HepG2 (cell line): ENCODE measurements at regions not wholly inside any gene's neighbourhood (a gene's known extent, or its start where the extent isn't known, plus 50 kb on each side); places are given as distances from the start of the nearest gene placed in this dataset.

Experiments used
- ATAC-seq: fragments of 200-7000 bp; cut with Tn5 transposase; 3 replicates; pipeline ENCODE4 v1.9.1; 2020; ENCODE audit warnings: mild to moderate bottlenecking, moderate library complexity
- BruUV-seq: library from RNA; stranded (reverse); fragments of 400-500 nt; replicated peaks from 2 replicates; lab custom pipeline; 2021; lab: Mats Ljungman, UMichigan
- CTCF ChIA-PET: fragments of 300-600 bp; formaldehyde crosslinking; extraction: SDS; loops from one replicate; lab custom pipeline; 2021; ENCODE audit warnings: low total read pairs, inconsistent platforms, low intra/inter-chr PET ratio; lab: Yijun Ruan, JAX
- POLR2A ChIA-PET: fragments of 350-600 bp; sonication (Branson Sonifier 250); formaldehyde crosslinking; loops from one replicate; lab custom pipeline; 2020; ENCODE audit warnings: antibody characterized with exemption, inconsistent platforms; lab: Yijun Ruan, JAX
- DNase-seq: peaks from one replicate; pipeline ENCODE4 v3.0.0-alpha.2; 2015; ENCODE audit warnings: low spot score
- FAIRE-seq: peaks from 3 replicates; lab custom pipeline; 2011; peaks lifted over from hg19 to GRCh38; lab: Jason Lieb, UNC
- H2AFZ ChIP-seq: one replicate; pipeline ENCODE4 v1.6.1; 2011; ENCODE audit warnings: low read length, inconsistent platforms
- H3K27ac ChIP-seq: fragments of 300-600 bp; 3 replicates; pipeline ENCODE4 v1.8.0; 2011; ENCODE audit warnings: mixed run types, mild to moderate bottlenecking, mixed read lengths, low read length, inconsistent platforms; ENCODE audit not compliant: insufficient read depth; ENCODE audit errors: extremely low read length
- H3K27me3 ChIP-seq, 2 experiments: fragments of 200-600 bp in 1 of 2; 2 replicates in 1 of 2; 3 replicates in 1 of 2; pipeline versions ENCODE4 v1.6.0 to v1.8.0; 2011; ENCODE audit warnings: low read length in 2 of 2, mild to moderate bottlenecking in 2 of 2, moderate library complexity in 2 of 2, inconsistent platforms in 1 of 2; ENCODE audit not compliant: insufficient read depth in 2 of 2, control insufficient read depth in 1 of 2
- H3K36me3 ChIP-seq, 2 experiments: fragments of 200-600 bp in 1 of 2; replicated peaks in 1 of 2; 2 replicates in 1 of 2; 3 replicates in 1 of 2; pipeline versions ENCODE4 v1.5.1 to v1.8.0; 2011; ENCODE audit warnings: low read length in 2 of 2, inconsistent platforms in 1 of 2; ENCODE audit not compliant: insufficient read depth in 2 of 2, control insufficient read depth in 1 of 2
- H3K4me1 ChIP-seq: 2 replicates; pipeline ENCODE4 v1.5.1; 2012; ENCODE audit warnings: low read length, inconsistent platforms; ENCODE audit not compliant: insufficient read depth
- H3K4me2 ChIP-seq: 2 replicates; pipeline ENCODE4 v1.6.0; 2011; ENCODE audit warnings: low read depth, low read length, inconsistent platforms
- H3K4me3 ChIP-seq, 3 experiments: fragments of 200-600 bp in 1 of 3; sonication (generic), shearing (Covaris generic) in 1 of 3; replicated peaks in 1 of 3; 2 replicates each; pipeline ENCODE4 v1.5.1; 2011 to 2016; ENCODE audit warnings: low read length in 3 of 3, inconsistent platforms in 2 of 3, low read depth in 2 of 3, mild to moderate bottlenecking in 2 of 3, control low read depth in 1 of 3, mixed read lengths in 1 of 3; ENCODE audit not compliant: insufficient read depth in 1 of 3
- H3K79me2 ChIP-seq: one replicate; pipeline ENCODE4 v1.6.1; 2011; ENCODE audit warnings: low read length, inconsistent platforms; ENCODE audit not compliant: insufficient read depth
- H3K9ac ChIP-seq: 2 replicates; pipeline ENCODE4 v1.6.0; 2011; ENCODE audit warnings: mild to moderate bottlenecking, low read depth, low read length, inconsistent platforms; ENCODE audit not compliant: insufficient read depth
- H3K9me3 ChIP-seq: 2 replicates; pipeline ENCODE4 v1.5.1; 2012; ENCODE audit warnings: mild to moderate bottlenecking, low read length
- H4K20me1 ChIP-seq: 2 replicates; pipeline ENCODE4 v1.6.0; 2011; ENCODE audit warnings: inconsistent platforms, mild to moderate bottlenecking, low read length, moderate library complexity; ENCODE audit not compliant: insufficient read depth
- CREB1 ChIP-seq, 2 experiments: fragments of 450-650 bp in 1 of 2; IDR thresholded peaks; 2 replicates each; pipeline ENCODE4 v1.6.1; 2016 to 2017; ENCODE audit warnings: control low read depth in 1 of 2, mild to moderate bottlenecking in 1 of 2, missing compliant biosample characterization in 1 of 2, missing genetic modification characterization in 1 of 2
- DMAP1 ChIP-seq: IDR thresholded peaks from 2 replicates; pipeline ENCODE4 v1.6.1; 2016
- ELF1 ChIP-seq: sonication (generic); formaldehyde crosslinking; IDR thresholded peaks from 2 replicates; pipeline ENCODE4 v1.4.0; 2020; ENCODE audit warnings: missing genetic modification reagents
- FOSL1 ChIP-seq: sonication (generic); formaldehyde crosslinking; IDR thresholded peaks from 2 replicates; pipeline ENCODE4 v1.9.0; 2021; ENCODE audit warnings: missing genetic modification reagents, borderline replicate concordance
- GABPA ChIP-seq, 2 experiments: IDR thresholded peaks; 2 replicates each; pipeline ENCODE4 v1.6.1; 2011 to 2016; ENCODE audit warnings: low read depth in 2 of 2, low read length in 1 of 2, missing biosample characterization in 1 of 2, missing genetic modification characterization in 1 of 2
- GZF1 ChIP-seq: sonication (generic); formaldehyde crosslinking; IDR thresholded peaks from 2 replicates; pipeline ENCODE4 v1.5.1; 2020; ENCODE audit warnings: mild to moderate bottlenecking, missing genetic modification reagents
- IRF1 ChIP-seq: sonication (generic); formaldehyde crosslinking; IDR thresholded peaks from 2 replicates; pipeline ENCODE4 v1.4.0; 2020; ENCODE audit warnings: low read depth, mild to moderate bottlenecking, missing genetic modification reagents
- KDM6A ChIP-seq: IDR thresholded peaks from 2 replicates; pipeline ENCODE4 v1.6.1; 2016; ENCODE audit warnings: low read depth
- MAF1 ChIP-seq: sonication (generic); formaldehyde crosslinking; IDR thresholded peaks from 2 replicates; pipeline ENCODE4 v1.5.0; 2020; ENCODE audit warnings: missing genetic modification reagents, borderline replicate concordance
- NFIC ChIP-seq: IDR thresholded peaks from 2 replicates; pipeline ENCODE4 v1.6.1; 2012; ENCODE audit warnings: mild to moderate bottlenecking, low read length, inconsistent platforms
- REPIN1 ChIP-seq: sonication (generic); formaldehyde crosslinking; IDR thresholded peaks from 2 replicates; pipeline ENCODE4 v1.8.0; 2022; ENCODE audit warnings: missing genetic modification reagents, low read depth, mild to moderate bottlenecking, borderline replicate concordance
- SALL1 ChIP-seq: sonication (generic); formaldehyde crosslinking; IDR thresholded peaks from 2 replicates; pipeline ENCODE4 v1.8.0; 2022; ENCODE audit warnings: mild to moderate bottlenecking, missing genetic modification reagents
- SNAPC5 ChIP-seq: sonication (generic); formaldehyde crosslinking; IDR thresholded peaks from 2 replicates; pipeline ENCODE4 v1.8.1; 2023; ENCODE audit warnings: mild to moderate bottlenecking, missing genetic modification reagents, borderline replicate concordance
- SPEN ChIP-seq: sonication (generic); formaldehyde crosslinking; IDR thresholded peaks from 2 replicates; pipeline ENCODE4 v1.5.1; 2020; ENCODE audit warnings: low read depth, mild to moderate bottlenecking, missing genetic modification reagents
- ZFP90 ChIP-seq: sonication (generic); formaldehyde crosslinking; IDR thresholded peaks from 2 replicates; pipeline ENCODE4 v1.8.0; 2022; ENCODE audit warnings: missing genetic modification reagents, mild to moderate bottlenecking, inconsistent platforms, borderline replicate concordance
- ZNF546 ChIP-seq: sonication (generic); formaldehyde crosslinking; conservative IDR thresholded peaks from 2 replicates; pipeline ENCODE4 v1.8.1; 2023; ENCODE audit warnings: mild to moderate bottlenecking, missing genetic modification reagents
- ZNF660 ChIP-seq: sonication (generic); formaldehyde crosslinking; IDR thresholded peaks from 2 replicates; pipeline ENCODE4 v1.5.1; 2020; ENCODE audit warnings: mild to moderate bottlenecking, low read depth, missing genetic modification reagents, borderline replicate concordance
- ZNF782 ChIP-seq: sonication (generic); formaldehyde crosslinking; IDR thresholded peaks from 2 replicates; pipeline ENCODE4 v1.4.0; 2020; ENCODE audit warnings: missing genetic modification reagents, mild to moderate bottlenecking, borderline replicate concordance
- ZZZ3 ChIP-seq: sonication (generic); formaldehyde crosslinking; IDR thresholded peaks from 2 replicates; pipeline ENCODE4 v1.4.0; 2020; ENCODE audit warnings: missing genetic modification reagents, mild to moderate bottlenecking, borderline replicate concordance
- WGBS: methylation state at CpG from one replicate; pipeline ENCODE4 v1.1.6; 2017; ENCODE audit warnings: low lambda C conversion rate; 5-methylcytosine and 5-hydroxymethylcytosine counted together
- in situ Hi-C: cut with HindIII; loops from 2 replicates; pipeline ENCODE4 v1.10.0; 2017; ENCODE audit warnings: low pct_unique_long_range_greater_than_20kb; ENCODE audit not compliant: extremely low pct_ligation_motif_present
- intact Hi-C: fragments of 100-400 bp; cut with micrococcal nuclease; formaldehyde crosslinking; loops from one replicate; pipeline ENCODE4 v1.10.0; 2022; ENCODE audit not compliant: unreplicated experiment

GRCh38 chr5:162699361-162699760 is 631.8 kb downstream of the GABRG2 start:
- Histone ChIP-seq H3K79me2 (no peaks in the 10 kb centered on the region), H3K4me2 (no peak overlapping the region), H3K9ac (no peak overlapping the region), H4K20me1 (no peaks in the 10 kb centered on the region), H3K4me3 (no peak overlapping the region), H2AFZ (no peak overlapping the region), H3K36me3 (no peaks in the 10 kb centered on the region), H3K9me3 (peaks cover 64% of the 10 kb centered on the region), H3K27me3 (no peaks in the 10 kb centered on the region), H3K27ac (no peak overlapping the region), H3K4me1 (no peaks in the 10 kb centered on the region)
- ATAC-seq (no peak), FAIRE-seq (no peak), DNase-seq (no peak)
- 2% methylated on average over 4 of the region's 4 CpGs for WGBS
- POLR2A ChIA-PET: no interaction called here
- intact Hi-C loops: no loop called here
- in situ Hi-C loops: no loop called here
- no TSS peak for BruUV-seq
- TF ChIP-seq ZNF546 (CRISPR knock-in tag): no peak
- TF ChIP-seq IRF1 (CRISPR knock-in tag): no peak
- TF ChIP-seq ZFP90 (CRISPR knock-in tag): no peak
- TF ChIP-seq MAF1: no peak
- TF ChIP-seq ZNF660 (CRISPR knock-in tag): no peak
- no peak for TF ChIP-seq KDM6A (CRISPR knock-in tag)
- TF ChIP-seq ELF1 (CRISPR knock-in tag): no peak
- TF ChIP-seq REPIN1 (CRISPR knock-in tag): no peak
- no peak for TF ChIP-seq SPEN (CRISPR knock-in tag)
- no peak for TF ChIP-seq GZF1
- no peak for TF ChIP-seq FOSL1 (CRISPR knock-in tag)
- no peak for TF ChIP-seq DMAP1 (CRISPR knock-in tag)
- no peak for TF ChIP-seq SALL1 (CRISPR knock-in tag)
- TF ChIP-seq ZNF782 (CRISPR knock-in tag): no peak
- TF ChIP-seq CREB1 (IDR thresholded peaks at IDR 0.05): no peak
- no peak for TF ChIP-seq CREB1 (CRISPR knock-in tag; IDR thresholded peaks at IDR 0.05)
- TF ChIP-seq ZZZ3: no peak
- TF ChIP-seq GABPA (IDR thresholded peaks at IDR 0.05; ENCODE audit: low read depth, low read length): no peak
- no peak for TF ChIP-seq GABPA (CRISPR knock-in tag; IDR thresholded peaks at IDR 0.05; ENCODE audit: low read depth)
- TF ChIP-seq NFIC: no peak
- no peak for TF ChIP-seq SNAPC5 (CRISPR knock-in tag)
- CTCF ChIA-PET: no interaction called here
